Endothelial cell of umbilical vein (primary cell): ENCODE measurements at regions not wholly inside any gene's neighbourhood (a gene's known extent, or its start where the extent isn't known, plus 50 kb on each side); places are given as distances from the start of the nearest gene placed in this dataset.

Experiments
- BruUV-seq: library from RNA; stranded (reverse); fragments of 400-500 nt; replicated peaks from 2 replicates; lab custom pipeline; 2021; lab: Mats Ljungman, UMichigan
- CTCF ChIA-PET: fragments of 300-600, 350-600 bp; sonication (Branson Sonifier 250); formaldehyde crosslinking; loops from one replicate; lab custom pipeline; 2021; ENCODE audit warnings: antibody characterized with exemption, inconsistent platforms; lab: Charles Lee
- POLR2A ChIA-PET: fragments of 300-600, 350-600 bp; sonication (Branson Sonifier 250); formaldehyde crosslinking; loops from one replicate; lab custom pipeline; 2021; ENCODE audit warnings: antibody characterized with exemption, inconsistent platforms; lab: Charles Lee
- DNase-seq: peaks from one replicate; pipeline ENCODE4 v3.0.0-alpha.2; 2011; ENCODE audit warnings: low read depth, low spot score
- FAIRE-seq: peaks from 2 replicates; lab custom pipeline; 2011; peaks lifted over from hg19 to GRCh38; lab: Jason Lieb, UNC
- H2AFZ ChIP-seq: 2 replicates; pipeline ENCODE4 v1.6.0; 2012; ENCODE audit warnings: low read depth, low read length, control low read depth, inconsistent platforms
- H3K27ac ChIP-seq: 2 replicates; pipeline ENCODE4 v1.5.1; 2011; ENCODE audit warnings: low read depth, mild to moderate bottlenecking, control low read depth, low read length, moderate library complexity; ENCODE audit not compliant: insufficient read depth
- H3K27me3 ChIP-seq, 2 experiments: 2 replicates each; pipeline versions ENCODE4 v1.6.0 to v1.6.1; 2011; ENCODE audit warnings: low read length in 2 of 2, mixed read lengths in 1 of 2; ENCODE audit not compliant: control insufficient read depth in 2 of 2, insufficient read depth in 2 of 2
- H3K36me3 ChIP-seq, 2 experiments: 2 replicates in 1 of 2; 3 replicates in 1 of 2; pipeline ENCODE4 v1.5.1; 2011; ENCODE audit warnings: low read length in 2 of 2, mild to moderate bottlenecking in 1 of 2, moderate library complexity in 1 of 2; ENCODE audit not compliant: control insufficient read depth in 2 of 2, insufficient read depth in 2 of 2; ENCODE audit errors: extremely low read depth in 1 of 2
- H3K4me1 ChIP-seq: 3 replicates; pipeline ENCODE4 v1.5.1; 2011; ENCODE audit warnings: mild to moderate bottlenecking, low read length; ENCODE audit not compliant: control insufficient read depth, insufficient read depth; ENCODE audit errors: extremely low read depth
- H3K4me2 ChIP-seq: 2 replicates; pipeline ENCODE4 v1.6.1; 2011; ENCODE audit warnings: low read length, control low read depth, mixed read lengths; ENCODE audit not compliant: insufficient read depth
- H3K4me3 ChIP-seq, 3 experiments: fragments of 200-600 bp in 1 of 3; sonication (generic), shearing (Covaris generic) in 1 of 3; replicated peaks in 1 of 3; 2 replicates each; pipeline ENCODE4 v1.5.1; 2011 to 2016; ENCODE audit warnings: control low read depth in 3 of 3, low read length in 3 of 3, mild to moderate bottlenecking in 2 of 3, inconsistent platforms in 1 of 3, low read depth in 1 of 3, moderate library complexity in 1 of 3; ENCODE audit not compliant: insufficient read depth in 1 of 3
- H3K79me2 ChIP-seq: 2 replicates; pipeline ENCODE4 v1.6.0; 2012; ENCODE audit warnings: low read length, inconsistent platforms; ENCODE audit not compliant: control insufficient read depth, insufficient read depth
- H3K9ac ChIP-seq: replicated peaks from 2 replicates; pipeline ENCODE3; 2011; ENCODE audit warnings: low read length, control low read depth; ENCODE audit not compliant: insufficient read depth; ENCODE audit errors: extremely low read depth
- H3K9me1 ChIP-seq: replicated peaks from 3 replicates; pipeline ENCODE4 v1.6.0; 2011; ENCODE audit warnings: mild to moderate bottlenecking, low read length; ENCODE audit not compliant: control insufficient read depth, insufficient read depth; ENCODE audit errors: extremely low read depth
- H3K9me3 ChIP-seq: replicated peaks from 2 replicates; pipeline ENCODE4 v1.5.1; 2012; ENCODE audit warnings: low read length, inconsistent platforms; ENCODE audit not compliant: control insufficient read depth, insufficient read depth
- H4K20me1 ChIP-seq: replicated peaks from 2 replicates; pipeline ENCODE3; 2011; ENCODE audit warnings: mild to moderate bottlenecking, low read length; ENCODE audit not compliant: control insufficient read depth, insufficient read depth; ENCODE audit errors: extremely low read depth
- CTCF ChIP-seq, 2 donors: IDR thresholded peaks; 1 replicate in 1 of 2; 2 replicates in 1 of 2; pipeline ENCODE4 v1.5.1; 2011; ENCODE audit warnings: low read length in 2 of 2, mild to moderate bottlenecking in 2 of 2, moderate library complexity in 2 of 2, control low read depth in 1 of 2, inconsistent platforms in 1 of 2, low read depth in 1 of 2; ENCODE audit not compliant: insufficient read depth in 1 of 2; ENCODE audit errors: extremely low read depth in 1 of 2
- EZH2 ChIP-seq: IDR thresholded peaks from 2 replicates; pipeline ENCODE4 v1.6.1; 2012; ENCODE audit warnings: borderline replicate concordance, low read depth, mild to moderate bottlenecking, moderate library complexity, low read length, inconsistent platforms; ENCODE audit not compliant: severe bottlenecking
- FOS ChIP-seq: IDR thresholded peaks from 2 replicates; pipeline ENCODE4 v1.6.1; 2011; ENCODE audit warnings: mild to moderate bottlenecking, low read length, moderate library complexity, borderline replicate concordance; ENCODE audit not compliant: insufficient read depth
- GATA2 ChIP-seq: IDR thresholded peaks from 2 replicates; pipeline ENCODE4 v1.7.0; 2011; ENCODE audit warnings: low read depth, mild to moderate bottlenecking, moderate library complexity, mixed read lengths, low read length; ENCODE audit not compliant: insufficient read length, insufficient read depth
- JUN ChIP-seq: IDR thresholded peaks from 2 replicates; pipeline ENCODE4 v1.6.1; 2011; ENCODE audit warnings: borderline replicate concordance, low read depth; ENCODE audit not compliant: insufficient read length, insufficient read depth
- MAX ChIP-seq: IDR thresholded peaks from 2 replicates; pipeline ENCODE4 v1.6.1; 2011; ENCODE audit not compliant: insufficient read depth, insufficient read length
- MYC ChIP-seq: IDR thresholded peaks from one replicate; pipeline ENCODE4 v1.6.1; 2011; ENCODE audit warnings: mild to moderate bottlenecking, low read depth, low read length
- POLR2A ChIP-seq: IDR thresholded peaks from 2 replicates; pipeline ENCODE4 v1.6.1; 2012; ENCODE audit warnings: low read depth, mild to moderate bottlenecking, control low read depth, low read length
- POLR2AphosphoS5 ChIP-seq: IDR thresholded peaks from 2 replicates; pipeline ENCODE4 v1.6.1; 2012; ENCODE audit warnings: low read depth, mild to moderate bottlenecking, control low read depth, low read length, moderate library complexity; ENCODE audit not compliant: insufficient read depth
- dilution Hi-C: fragments of 300-500 bp; cut with MboI; formaldehyde crosslinking; loops from one replicate; pipeline ENCODE4 v1.15.0; 2019; ENCODE audit warnings: low sequenced_read_pairs; ENCODE audit not compliant: extremely low pct_ligation_motif_present
- intact Hi-C: fragments of 100-400 bp; cut with micrococcal nuclease; formaldehyde crosslinking; loops from one replicate; pipeline ENCODE4 v1.10.0; 2022

GRCh38 chr13:28597641-28598040, 61.3 kb upstream of the POMP start:
- no peak overlapping the region for H3K9ac ChIP-seq
- H3K4me3 ChIP-seq: no peak overlapping the region
- H3K4me2 ChIP-seq: no peak overlapping the region
- no peaks in the 10 kb centered on the region for H4K20me1 ChIP-seq
- no peak for DNase-seq
- no peak overlapping the region for H3K27ac ChIP-seq
- no peaks in the 10 kb centered on the region for H3K9me1 ChIP-seq
- CTCF ChIA-PET: no interaction called here
- no peak overlapping the region for H2AFZ ChIP-seq
- no peaks in the 10 kb centered on the region for H3K9me3 ChIP-seq
- TF ChIP-seq MYC: no peak
- TF ChIP-seq POLR2A: no peak
- TF ChIP-seq GATA2: no peak
- no peak for TF ChIP-seq MAX
- TF ChIP-seq POLR2AphosphoS5: no peak
- no peak for FAIRE-seq
- no peaks in the 10 kb centered on the region for H3K36me3 ChIP-seq
- BruUV-seq: no TSS peak
- POLR2A ChIA-PET: no interaction called here
- H3K27me3 ChIP-seq: peaks cover 2 to 11% of the 10 kb centered on the region in 2 experiments
- H3K79me2 ChIP-seq: no peaks in the 10 kb centered on the region
- intact Hi-C loops: no loop called here
- no peaks in the 10 kb centered on the region for H3K4me1 ChIP-seq
- dilution Hi-C loops: no loop called here

- intact Hi-C loops (no loop called here), dilution Hi-C loops (no loop called here)
- ChIA-PET POLR2A (no interaction called here), CTCF (no interaction called here)
- no peak for FAIRE-seq
- H3K9ac ChIP-seq: no peak overlapping the region
- H3K4me2 ChIP-seq: no peak overlapping the region
- H3K9me1 ChIP-seq: no peaks in the 10 kb centered on the region
- H2AFZ ChIP-seq: no peak overlapping the region
- peaks cover 0 to 3% of the 10 kb centered on the region in 2 experiments for H3K27me3 ChIP-seq
- TF ChIP-seq GATA2 (no peak), CTCF (IDR thresholded peaks at IDR 0.05; ENCODE audit: extremely low read depth in 1 of 2, insufficient read depth in 1 of 2, low read depth in 1 of 2, low read length in 2 of 2) (no peak), MAX (no peak), POLR2A (no peak), FOS (no peak), MYC (no peak), JUN (no peak), POLR2AphosphoS5 (no peak), EZH2 (no peak)
- DNase-seq: no peak
- H3K4me3 ChIP-seq: no peak overlapping the region
- no peaks in the 10 kb centered on the region for H3K9me3 ChIP-seq
- H3K36me3 ChIP-seq: no peaks in the 10 kb centered on the region
- H4K20me1 ChIP-seq: no peaks in the 10 kb centered on the region
- no TSS peak for BruUV-seq
- H3K27ac ChIP-seq: no peak overlapping the region
- no peaks in the 10 kb centered on the region for H3K4me1 ChIP-seq
- no peaks in the 10 kb centered on the region for H3K79me2 ChIP-seq
These were observed 68.5 kb upstream of the POMP start for GRCh38 chr13:28590461-28590860.
